ENCODE measurements at regions not wholly inside any gene's neighbourhood (a gene's known extent, or its start where the extent isn't known, plus 50 kb on each side); places are given as distances from the start of the nearest gene placed in this dataset.
A peak's percentile ranks its signal among the peaks of the same experiment; 100 is the strongest.

- no peak overlapping the region for H3K4me2 ChIP-seq
Measured at GRCh38 chr3:83934192-83935021, 1024.4 kb upstream of the CADM2 start.

GRCh38 chr3:83938491-83938890, 1020.3 kb upstream of the CADM2 start:
- TF ChIP-seq EZH2phosphoT487 (IDR thresholded peaks at IDR 0.05; ENCODE audit: low read depth, severe bottlenecking, unreplicated experiment) (no peak), CTCF (IDR thresholded peaks at IDR 0.05; ENCODE audit: poor library complexity) (no peak), EZH2 (IDR thresholded peaks at IDR 0.05; ENCODE audit: borderline replicate concordance) (no peak)
- Histone ChIP-seq H3K9me3 (ENCODE audit: low read depth) (no peaks in the 10 kb centered on the region), H3K36me3 (replicated peaks; ENCODE audit: insufficient read depth, low read depth) (no peaks in the 10 kb centered on the region), H3K9me2 (replicated peaks; ENCODE audit: insufficient read depth) (no peaks in the 10 kb centered on the region), H3K79me2 (no peaks in the 10 kb centered on the region), H2AFZ (no peak overlapping the region), H4K20me1 (ENCODE audit: insufficient read depth, poor library complexity, severe bottlenecking) (no peaks in the 10 kb centered on the region), H3K4me2 (no peak overlapping the region), H3K27ac (no peak overlapping the region), H3K4me1 (ENCODE audit: insufficient read depth) (no peaks in the 10 kb centered on the region), H3K4me3 (no peak overlapping the region), H3K27me3 (no peaks in the 10 kb centered on the region)
- DNase-seq (ENCODE audit: low spot score): no peak
- WGBS (ENCODE audit: low lambda C conversion rate, missing lambda C conversion rate): 78% methylated on average over 2 of the region's 2 CpGs

More at GRCh38 chr3:83934192-83935021, 1024.4 kb upstream of the CADM2 start:
- Histone ChIP-seq H3K4me3 (no peak overlapping the region), H3K27me3 (no peaks in the 10 kb centered on the region), H3K79me2 (no peaks in the 10 kb centered on the region), H3K9me2 (replicated peaks; ENCODE audit: insufficient read depth) (no peaks in the 10 kb centered on the region), H3K27ac (peak overlapping the region; percentile 54), H2AFZ (peak overlapping the region; percentile 20), H4K20me1 (ENCODE audit: insufficient read depth, poor library complexity, severe bottlenecking) (no peaks in the 10 kb centered on the region), H3K9me3 (ENCODE audit: low read depth) (peaks cover 3% of the 10 kb centered on the region), H3K36me3 (replicated peaks; ENCODE audit: insufficient read depth, low read depth) (no peaks in the 10 kb centered on the region), H3K4me1 (ENCODE audit: insufficient read depth) (no peaks in the 10 kb centered on the region)
- no peak for TF ChIP-seq CTCF (IDR thresholded peaks at IDR 0.05; ENCODE audit: poor library complexity)
- TF ChIP-seq EZH2 (IDR thresholded peaks at IDR 0.05; ENCODE audit: borderline replicate concordance): no peak
- TF ChIP-seq EZH2phosphoT487 (IDR thresholded peaks at IDR 0.05; ENCODE audit: low read depth, severe bottlenecking, unreplicated experiment): no peak
- WGBS (ENCODE audit: low lambda C conversion rate, missing lambda C conversion rate): 66% methylated on average over 4 of the region's 4 CpGs
- no peak for DNase-seq (ENCODE audit: low spot score)

- TF ChIP-seq EZH2 (IDR thresholded peaks at IDR 0.05; ENCODE audit: borderline replicate concordance): no peak
- TF ChIP-seq EZH2phosphoT487 (IDR thresholded peaks at IDR 0.05; ENCODE audit: low read depth, severe bottlenecking, unreplicated experiment): no peak
- TF ChIP-seq CTCF (IDR thresholded peaks at IDR 0.05; ENCODE audit: poor library complexity): no peak
- H4K20me1 ChIP-seq (ENCODE audit: insufficient read depth, poor library complexity, severe bottlenecking): no peaks in the 10 kb centered on the region
- H3K27me3 ChIP-seq: no peaks in the 10 kb centered on the region
- H3K4me3 ChIP-seq: no peak overlapping the region
- H3K4me2 ChIP-seq: no peak overlapping the region
- H3K79me2 ChIP-seq: no peaks in the 10 kb centered on the region
- H3K27ac ChIP-seq: no peak overlapping the region
- WGBS (ENCODE audit: low lambda C conversion rate, missing lambda C conversion rate): 79% methylated on average over 11 of the region's 11 CpGs
- no peaks in the 10 kb centered on the region for H3K36me3 ChIP-seq (replicated peaks; ENCODE audit: insufficient read depth, low read depth)
- no peak for DNase-seq (ENCODE audit: low spot score)
- no peaks in the 10 kb centered on the region for H3K9me2 ChIP-seq (replicated peaks; ENCODE audit: insufficient read depth)
- no peak overlapping the region for H2AFZ ChIP-seq
- no peaks in the 10 kb centered on the region for H3K4me1 ChIP-seq (ENCODE audit: insufficient read depth)
- H3K9me3 ChIP-seq (ENCODE audit: low read depth): no peaks in the 10 kb centered on the region
Measured at GRCh38 chr3:83941990-83942745, 1016.6 kb upstream of the CADM2 start.

Measured in hepatocyte (in vitro differentiated cells).